ENCODE measurements at regions not wholly inside any gene's neighbourhood (a gene's known extent, or its start where the extent isn't known, plus 50 kb on each side); places are given as distances from the start of the nearest gene placed in this dataset.

DNA sequence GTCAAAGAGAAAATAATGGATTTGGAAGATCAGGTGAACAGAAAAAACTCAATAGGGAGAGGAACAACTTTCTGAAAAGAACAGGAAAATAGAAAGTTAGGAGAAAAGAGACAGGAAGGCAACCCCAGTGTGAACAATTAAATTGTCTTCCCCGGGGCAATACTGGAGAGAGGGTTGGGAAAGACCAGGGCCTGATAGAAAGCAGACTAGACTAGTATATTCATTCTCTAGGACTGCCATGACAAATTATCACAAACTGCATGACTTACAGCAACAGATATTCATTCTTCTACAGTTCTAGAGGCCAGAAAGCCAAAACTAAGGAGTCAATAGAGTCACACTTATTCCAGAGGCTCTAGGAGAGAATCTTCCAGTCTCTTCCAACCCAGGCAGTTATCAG, 482.8 kb downstream of the SOX6 start:
- Mint-ChIP-seq H3K4me1 (ENCODE audit: low read depth) (no peaks in the 10 kb centered on the region), H3K4me3 (no peak overlapping the region), H3K27me3 (no peaks in the 10 kb centered on the region), H3K9me3 (peaks cover 4% of the 10 kb centered on the region), H3K27ac (no peak overlapping the region), H3K36me3 (ENCODE audit: low read depth) (no peaks in the 10 kb centered on the region)

DNA sequence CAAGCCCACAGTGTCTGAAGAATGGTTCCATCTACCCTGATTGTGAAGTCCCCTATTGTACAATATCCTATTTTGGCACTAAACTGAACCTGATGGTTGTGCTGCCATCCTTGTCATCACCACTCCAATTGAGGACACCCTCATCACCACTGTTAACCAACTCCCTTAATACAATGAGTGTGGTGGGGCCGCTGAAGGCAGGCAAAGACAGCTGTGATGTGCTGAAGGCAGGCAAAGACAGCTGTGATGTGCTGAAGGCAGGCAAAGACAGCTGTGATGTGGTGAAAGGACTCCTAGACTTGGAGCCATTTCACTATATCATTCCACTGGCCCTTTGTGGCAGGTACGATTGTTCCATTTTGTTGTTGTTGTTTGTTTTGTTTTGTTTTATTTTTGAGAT, 481.6 kb downstream of the SOX6 start:
- peaks cover 4% of the 10 kb centered on the region for H3K9me3 Mint-ChIP-seq
- no peaks in the 10 kb centered on the region for H3K27me3 Mint-ChIP-seq
- H3K27ac Mint-ChIP-seq: no peak overlapping the region
- H3K36me3 Mint-ChIP-seq (ENCODE audit: low read depth): no peaks in the 10 kb centered on the region
- H3K4me3 Mint-ChIP-seq: no peak overlapping the region
- H3K4me1 Mint-ChIP-seq (ENCODE audit: low read depth): no peaks in the 10 kb centered on the region

DNA sequence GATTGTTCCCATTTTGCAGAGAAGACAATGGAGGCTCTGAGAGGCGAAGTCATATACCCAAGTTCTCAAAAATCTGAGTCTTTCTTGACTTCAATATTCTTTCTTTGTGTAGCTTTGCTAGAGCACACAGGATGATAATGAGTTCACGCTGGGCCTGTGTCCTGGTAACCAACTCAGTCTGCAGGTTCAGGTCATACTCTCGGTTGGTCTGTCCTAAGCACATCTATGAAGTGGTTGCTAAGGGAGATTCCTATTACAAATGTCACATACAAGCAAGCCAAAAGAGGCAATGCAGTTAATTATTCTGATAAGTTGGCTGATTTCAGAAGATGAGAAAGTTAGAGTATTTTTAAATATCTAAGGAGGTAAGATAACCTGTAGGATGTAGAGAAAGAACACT, 481.0 kb downstream of the SOX6 start:
- H3K27ac Mint-ChIP-seq: no peak overlapping the region

DNA sequence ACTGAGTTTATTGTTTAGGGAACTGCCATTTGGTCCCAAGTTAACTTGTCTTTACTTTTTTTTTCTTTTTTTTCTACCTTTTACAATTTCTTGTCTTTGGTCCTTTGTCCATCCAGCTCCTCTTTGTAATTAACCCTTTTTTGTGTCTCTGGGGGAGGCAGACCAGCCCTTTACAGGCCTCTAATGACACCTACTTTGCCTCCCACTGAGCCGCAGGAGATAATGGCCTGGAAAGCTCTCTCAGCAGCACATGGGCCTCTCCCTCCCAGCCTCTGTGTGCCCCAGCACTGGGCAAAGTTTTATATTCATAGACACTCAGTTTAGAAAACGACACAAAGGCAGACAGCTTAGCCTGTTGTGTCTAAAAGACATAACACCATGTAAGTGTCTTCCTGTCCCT, 480.4 kb downstream of the SOX6 start:
- Mint-ChIP-seq H3K4me1 (ENCODE audit: low read depth) (no peaks in the 10 kb centered on the region), H3K27ac (no peak overlapping the region), H3K36me3 (ENCODE audit: low read depth) (no peaks in the 10 kb centered on the region), H3K4me3 (no peak overlapping the region), H3K27me3 (no peaks in the 10 kb centered on the region), H3K9me3 (peaks cover 4% of the 10 kb centered on the region)

More for the DNA sequence above, 481.0 kb downstream of the SOX6 start:
- Mint-ChIP-seq H3K4me3 (no peak overlapping the region), H3K36me3 (ENCODE audit: low read depth) (no peaks in the 10 kb centered on the region), H3K9me3 (peaks cover 4% of the 10 kb centered on the region), H3K27me3 (no peaks in the 10 kb centered on the region), H3K4me1 (ENCODE audit: low read depth) (no peaks in the 10 kb centered on the region)

DNA sequence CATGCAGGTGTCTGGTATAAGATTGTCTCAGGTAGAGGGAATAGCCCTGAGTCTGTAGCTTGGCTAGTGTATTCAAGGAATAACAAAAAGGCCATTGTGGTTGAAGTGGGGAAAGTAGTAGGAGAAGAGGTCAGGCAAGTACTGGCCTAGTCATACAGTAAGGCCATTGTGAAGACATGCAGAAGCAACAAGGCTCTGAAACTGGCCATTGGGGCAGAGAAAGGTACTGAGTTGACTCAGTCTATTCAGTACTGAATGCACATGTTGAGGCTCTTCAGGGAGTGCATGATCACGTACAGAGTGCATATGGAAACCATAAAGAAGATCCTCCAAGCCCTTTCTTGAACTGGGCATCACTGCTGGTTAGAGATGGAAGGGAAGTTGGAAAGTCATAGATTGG, 477.6 kb downstream of the SOX6 start:
- peaks cover 4% of the 10 kb centered on the region for H3K9me3 Mint-ChIP-seq
- no peaks in the 10 kb centered on the region for H3K4me1 Mint-ChIP-seq (ENCODE audit: low read depth)
- no peak overlapping the region for H3K27ac Mint-ChIP-seq
- no peaks in the 10 kb centered on the region for H3K27me3 Mint-ChIP-seq
- no peak overlapping the region for H3K4me3 Mint-ChIP-seq
- H3K36me3 Mint-ChIP-seq (ENCODE audit: low read depth): no peaks in the 10 kb centered on the region

DNA sequence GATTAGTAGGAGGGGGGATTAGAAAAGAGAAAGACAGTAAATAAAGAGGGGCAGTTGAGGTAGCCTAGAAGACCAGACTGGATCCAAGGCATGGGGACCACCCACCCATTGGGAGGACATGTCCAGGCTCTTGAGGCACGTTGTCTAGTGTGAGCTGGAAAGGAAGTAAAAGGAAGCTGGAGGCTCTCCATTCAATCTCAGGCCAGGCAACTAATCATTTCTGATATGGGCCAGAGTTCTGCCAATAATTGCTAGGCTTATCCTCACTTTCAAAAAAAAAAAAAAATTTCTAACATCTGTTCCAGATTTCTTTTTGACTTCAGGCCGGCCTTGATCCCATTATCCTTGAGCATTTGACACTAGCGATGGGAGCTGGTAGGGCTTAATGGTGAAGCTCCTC, 476.1 kb downstream of the SOX6 start:
- H3K27ac Mint-ChIP-seq: no peak overlapping the region
- no peak overlapping the region for H3K4me3 Mint-ChIP-seq
- no peaks in the 10 kb centered on the region for H3K36me3 Mint-ChIP-seq (ENCODE audit: low read depth)
- no peaks in the 10 kb centered on the region for H3K4me1 Mint-ChIP-seq (ENCODE audit: low read depth)
- no peaks in the 10 kb centered on the region for H3K27me3 Mint-ChIP-seq
- peaks cover 4% of the 10 kb centered on the region for H3K9me3 Mint-ChIP-seq

DNA sequence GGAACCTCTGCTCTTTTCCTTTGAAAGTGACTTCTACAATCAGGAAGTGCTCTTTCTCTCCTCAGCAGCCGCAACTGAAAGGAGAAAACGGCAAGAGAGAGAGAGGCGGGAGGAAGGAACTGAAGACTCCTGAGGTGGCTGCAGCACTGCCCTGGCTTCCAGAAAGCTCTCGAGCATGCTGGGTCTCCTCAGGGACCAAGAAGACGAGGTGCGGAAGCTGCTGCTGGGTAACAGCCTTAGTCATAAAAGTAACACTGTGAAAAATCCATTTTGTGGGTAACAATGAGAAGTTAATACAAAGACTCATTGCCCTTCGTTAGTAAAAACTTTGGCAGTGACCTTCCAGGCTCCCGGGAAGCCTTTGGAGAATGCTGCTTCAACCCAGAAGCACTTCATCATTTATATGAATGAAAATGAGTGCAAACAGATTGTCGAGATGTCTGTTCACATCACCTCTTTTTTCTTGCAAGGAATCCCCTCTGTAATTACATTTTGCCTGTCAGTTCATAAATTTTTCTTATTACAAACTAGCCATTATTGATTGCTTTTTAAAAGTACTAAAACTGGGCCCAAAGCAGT, 473.4 kb downstream of the SOX6 start:
- Mint-ChIP-seq H3K36me3 (ENCODE audit: low read depth) (no peaks in the 10 kb centered on the region), H3K27ac (no peak overlapping the region), H3K4me3 (no peak overlapping the region), H3K27me3 (no peaks in the 10 kb centered on the region), H3K9me3 (no peaks in the 10 kb centered on the region), H3K4me1 (ENCODE audit: low read depth) (no peaks in the 10 kb centered on the region)

DNA sequence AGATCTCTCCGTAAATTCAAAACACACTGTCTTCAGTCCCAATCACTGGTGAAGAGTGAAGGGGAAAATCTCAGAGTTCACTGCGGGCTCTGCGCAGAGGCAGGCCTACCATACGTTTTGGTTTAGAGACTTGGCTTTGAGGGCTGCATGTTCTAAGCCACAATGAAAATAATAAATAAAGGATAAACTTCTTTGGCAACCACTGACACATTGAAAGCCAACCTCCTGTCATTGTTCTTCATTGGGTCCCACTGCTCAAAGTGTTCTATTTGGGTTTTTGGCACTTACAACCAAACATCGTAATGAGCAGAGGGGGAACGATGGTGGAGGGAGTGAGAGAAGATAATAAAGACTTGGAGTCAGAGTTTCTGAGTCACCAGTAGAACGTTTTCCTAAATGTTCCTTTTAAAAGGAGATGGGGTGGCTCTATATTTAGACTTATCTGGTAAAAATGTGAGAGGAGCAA, 472.9 kb downstream of the SOX6 start:
- no peaks in the 10 kb centered on the region for H3K27me3 Mint-ChIP-seq
- H3K4me1 Mint-ChIP-seq (ENCODE audit: low read depth): no peaks in the 10 kb centered on the region
- H3K27ac Mint-ChIP-seq: no peak overlapping the region
- no peak overlapping the region for H3K4me3 Mint-ChIP-seq
- H3K9me3 Mint-ChIP-seq: no peaks in the 10 kb centered on the region
- no peaks in the 10 kb centered on the region for H3K36me3 Mint-ChIP-seq (ENCODE audit: low read depth)

DNA sequence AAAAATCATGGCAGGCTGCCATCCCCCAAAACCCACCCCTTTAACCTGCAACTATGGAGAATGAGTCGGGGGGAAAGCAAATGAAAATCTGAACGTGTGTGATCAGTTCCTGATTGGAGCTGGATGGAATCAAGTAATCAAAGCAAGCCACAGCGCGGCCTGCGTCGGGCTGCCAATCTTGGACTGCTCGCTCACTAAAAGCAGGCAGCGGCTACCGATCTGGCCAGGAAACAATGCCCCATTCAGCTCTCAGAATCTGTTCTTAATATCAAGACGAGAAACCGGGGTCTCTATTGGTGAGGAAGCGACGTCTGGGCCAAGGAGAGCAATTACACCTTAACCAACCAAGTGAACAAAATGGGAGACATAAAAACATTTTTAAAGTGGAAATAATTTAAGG, 472.2 kb downstream of the SOX6 start:
- Mint-ChIP-seq H3K36me3 (ENCODE audit: low read depth) (no peaks in the 10 kb centered on the region), H3K27me3 (no peaks in the 10 kb centered on the region), H3K27ac (no peak overlapping the region), H3K4me3 (no peak overlapping the region), H3K9me3 (no peaks in the 10 kb centered on the region), H3K4me1 (ENCODE audit: low read depth) (no peaks in the 10 kb centered on the region)

DNA sequence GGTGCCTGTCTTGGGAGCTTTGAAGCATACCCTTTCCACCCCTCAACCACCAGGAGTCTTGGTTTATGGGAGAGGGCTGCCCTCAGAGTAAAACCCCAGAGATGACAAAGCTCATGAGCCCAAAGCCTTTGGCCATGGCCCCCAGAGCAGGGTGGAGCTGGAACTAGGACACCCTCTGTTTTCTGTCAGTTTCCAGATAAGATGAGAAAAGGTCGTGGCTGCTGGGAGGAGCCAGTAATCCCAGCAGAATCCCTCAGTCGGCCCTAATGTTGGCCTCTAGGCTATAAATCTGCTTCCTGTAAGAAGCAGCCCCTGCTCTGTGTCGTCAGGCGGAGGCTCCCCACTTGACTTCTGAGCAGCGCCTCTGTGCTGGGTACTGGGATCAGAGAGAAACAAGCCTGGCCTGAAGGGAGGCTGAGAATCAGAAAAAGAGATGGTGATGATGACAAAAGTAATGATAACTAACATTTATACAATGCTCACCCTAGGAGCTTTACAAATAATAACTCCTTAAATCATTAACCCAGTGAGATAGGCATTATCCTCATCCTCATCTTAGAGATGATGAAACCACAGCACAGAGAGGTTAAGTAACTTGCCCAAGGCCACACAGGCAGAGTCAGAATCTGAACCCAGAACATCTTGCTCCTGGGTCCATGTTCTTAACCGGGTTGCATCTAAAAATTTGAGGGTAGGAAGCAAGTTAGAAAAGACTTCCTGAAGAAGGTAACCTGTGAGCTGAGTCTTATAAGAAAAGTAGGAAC, 471.4 kb downstream of the SOX6 start:
- H3K9me3 Mint-ChIP-seq: no peaks in the 10 kb centered on the region
- no peak overlapping the region for H3K27ac Mint-ChIP-seq
- no peak overlapping the region for H3K4me3 Mint-ChIP-seq
- no peaks in the 10 kb centered on the region for H3K27me3 Mint-ChIP-seq
- no peaks in the 10 kb centered on the region for H3K36me3 Mint-ChIP-seq (ENCODE audit: low read depth)
- H3K4me1 Mint-ChIP-seq (ENCODE audit: low read depth): no peaks in the 10 kb centered on the region

DNA sequence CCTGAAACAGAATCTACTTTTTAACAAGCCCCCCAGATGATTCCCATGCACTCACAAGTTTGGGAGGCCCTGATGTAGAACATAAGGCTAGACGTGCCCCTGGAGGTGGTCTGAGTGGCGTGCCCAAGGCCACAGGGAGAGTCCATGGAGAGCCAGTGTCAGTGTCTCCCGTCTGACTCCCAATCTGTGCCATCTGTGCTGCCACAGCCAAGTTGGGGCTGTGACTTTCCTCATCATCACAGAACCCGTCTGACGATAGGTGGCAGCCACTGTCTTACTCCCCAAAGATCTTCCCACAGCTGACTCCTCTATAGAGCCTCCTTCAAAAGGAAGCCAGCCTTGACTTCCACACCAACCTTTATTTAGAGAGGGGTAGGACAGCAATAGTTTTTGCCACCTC, 470.5 kb downstream of the SOX6 start:
- Mint-ChIP-seq H3K27me3 (peaks cover 4% of the 10 kb centered on the region), H3K36me3 (ENCODE audit: low read depth) (no peaks in the 10 kb centered on the region), H3K4me3 (no peak overlapping the region), H3K4me1 (ENCODE audit: low read depth) (no peaks in the 10 kb centered on the region), H3K9me3 (no peaks in the 10 kb centered on the region), H3K27ac (no peak overlapping the region)

DNA sequence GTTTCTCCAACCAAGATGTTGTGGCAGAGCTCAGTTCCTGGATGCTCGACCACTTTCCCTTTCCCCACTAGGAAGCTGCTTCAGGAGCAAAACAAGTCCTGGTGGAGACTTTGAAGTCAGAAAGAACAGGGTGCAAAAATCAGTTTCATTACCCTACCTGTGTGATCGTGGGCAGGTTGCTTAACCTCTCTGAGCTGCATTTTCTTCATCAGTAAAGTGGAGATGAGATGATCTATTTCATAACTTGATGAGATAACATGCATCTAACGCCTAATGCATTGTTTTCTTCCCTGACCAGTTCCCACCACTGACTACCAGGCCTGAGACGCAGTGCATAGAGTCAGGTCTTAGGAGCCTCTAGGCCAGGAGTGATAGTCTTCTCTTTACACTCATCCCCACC, 470.0 kb downstream of the SOX6 start:
- Mint-ChIP-seq H3K4me3 (no peak overlapping the region), H3K36me3 (ENCODE audit: low read depth) (no peaks in the 10 kb centered on the region), H3K27me3 (peaks cover 4% of the 10 kb centered on the region), H3K27ac (no peak overlapping the region), H3K4me1 (ENCODE audit: low read depth) (no peaks in the 10 kb centered on the region), H3K9me3 (no peaks in the 10 kb centered on the region)

DNA sequence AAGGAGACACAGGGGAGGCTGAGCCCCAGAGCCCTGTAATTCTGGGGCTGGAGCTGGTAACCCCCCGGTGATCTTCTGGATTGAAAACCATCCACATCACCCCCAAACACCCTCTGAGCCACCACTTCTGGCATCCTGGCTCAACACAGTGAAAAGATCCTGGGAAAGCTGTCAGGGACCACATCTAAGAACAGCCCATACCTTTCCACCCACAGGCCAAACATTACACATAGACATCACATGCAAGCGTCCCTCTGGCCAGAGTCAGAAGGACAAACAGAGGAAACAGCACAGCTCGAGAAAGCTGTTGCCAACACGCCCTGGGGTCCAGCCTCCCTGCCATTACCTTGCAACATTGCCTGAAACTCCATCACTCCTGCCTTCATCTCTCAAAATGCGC, 469.5 kb downstream of the SOX6 start:
- H3K27me3 Mint-ChIP-seq: peaks cover 4% of the 10 kb centered on the region
- no peak overlapping the region for H3K27ac Mint-ChIP-seq
- no peaks in the 10 kb centered on the region for H3K4me1 Mint-ChIP-seq (ENCODE audit: low read depth)
- no peaks in the 10 kb centered on the region for H3K9me3 Mint-ChIP-seq
- H3K36me3 Mint-ChIP-seq (ENCODE audit: low read depth): no peaks in the 10 kb centered on the region
- H3K4me3 Mint-ChIP-seq: no peak overlapping the region

DNA sequence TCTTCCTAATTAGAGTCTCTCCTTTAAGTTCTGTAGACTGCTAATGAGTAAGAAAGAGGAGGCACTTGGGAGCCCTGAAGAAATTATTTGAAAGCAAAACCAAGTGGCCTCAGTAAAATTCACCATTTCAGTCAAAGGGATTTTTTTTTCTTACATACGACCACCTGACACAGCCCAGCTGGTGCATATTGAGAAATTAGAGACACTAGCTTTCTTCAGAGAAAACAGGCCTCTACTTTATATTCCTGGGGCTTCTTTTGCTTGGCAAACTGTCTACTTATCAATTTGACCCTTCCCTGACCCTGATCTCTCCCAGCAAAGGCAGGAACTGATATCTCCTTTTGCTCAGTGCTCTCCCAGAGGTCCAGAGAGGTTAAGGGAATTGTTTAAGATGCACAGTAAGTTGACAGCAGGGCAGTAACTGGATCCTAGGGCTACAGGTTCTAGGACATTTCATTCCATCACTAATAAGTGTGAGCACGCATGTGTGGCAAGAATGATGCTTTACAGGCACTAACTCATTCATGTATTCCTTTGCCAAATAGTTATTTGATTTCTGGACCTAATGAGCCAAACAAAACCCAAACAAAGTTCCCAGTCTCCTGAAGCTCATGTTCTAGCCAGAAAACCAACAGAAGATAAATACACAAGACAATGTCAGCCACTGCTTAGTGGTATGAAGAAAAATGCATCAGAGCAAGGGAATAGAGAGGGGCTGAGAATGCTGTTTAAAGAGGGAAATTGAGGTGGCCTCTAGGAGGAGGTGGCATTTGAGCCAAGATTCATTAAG, 467.6 kb downstream of the SOX6 start:
- no peaks in the 10 kb centered on the region for H3K36me3 Mint-ChIP-seq (ENCODE audit: low read depth)
- H3K27me3 Mint-ChIP-seq: peaks cover 4% of the 10 kb centered on the region
- H3K9me3 Mint-ChIP-seq: no peaks in the 10 kb centered on the region
- H3K4me1 Mint-ChIP-seq (ENCODE audit: low read depth): no peaks in the 10 kb centered on the region
- no peak overlapping the region for H3K4me3 Mint-ChIP-seq
- H3K27ac Mint-ChIP-seq: no peak overlapping the region

DNA sequence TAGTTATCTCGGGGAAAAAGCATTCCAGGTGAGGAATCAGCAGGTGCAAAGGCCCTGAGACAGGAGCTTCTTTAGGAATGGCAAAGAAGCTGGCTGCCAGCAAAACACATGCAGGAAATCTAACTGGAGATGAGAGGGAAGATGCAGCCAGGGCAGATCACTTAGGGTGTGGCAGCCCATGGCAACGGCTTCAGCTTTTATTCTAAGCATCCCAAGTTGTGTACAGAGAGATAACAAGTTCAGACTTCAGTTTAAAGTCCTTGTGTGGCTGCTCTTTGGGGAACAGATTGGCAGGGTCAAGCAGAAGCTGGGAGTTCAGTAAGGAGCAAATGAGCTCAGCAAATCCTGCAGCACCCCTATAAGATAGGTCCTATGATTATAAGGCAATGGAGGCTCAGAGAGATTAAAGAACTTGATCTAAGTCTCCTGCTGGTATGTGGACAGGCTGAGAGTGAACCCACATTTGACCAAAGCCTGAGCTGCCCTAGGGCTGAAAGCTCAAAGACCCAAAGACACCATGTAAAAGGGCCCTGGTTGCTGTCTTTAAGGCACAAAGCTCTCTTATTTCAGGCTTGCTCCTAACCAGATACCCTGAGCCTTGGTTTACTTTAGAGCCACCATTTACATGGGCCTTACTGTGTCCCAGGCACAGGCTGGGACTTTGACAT, 466.8 kb downstream of the SOX6 start:
- H3K4me3 Mint-ChIP-seq: no peak overlapping the region
- H3K27ac Mint-ChIP-seq: no peak overlapping the region
- peaks cover 4% of the 10 kb centered on the region for H3K27me3 Mint-ChIP-seq
- H3K4me1 Mint-ChIP-seq (ENCODE audit: low read depth): no peaks in the 10 kb centered on the region
- H3K36me3 Mint-ChIP-seq (ENCODE audit: low read depth): no peaks in the 10 kb centered on the region
- H3K9me3 Mint-ChIP-seq: no peaks in the 10 kb centered on the region

Data from stimulated activated naive CD8-positive, alpha-beta T cell treated with anti-CD3 and anti-CD28 coated beads, Interleukin-15, Interleukin-2, amounts not matched to agents 100 ng/mL and 50 ng/mL, for 24 hours (primary cell).